IPS-11a (cell line): ENCODE measurements at regions not wholly inside any gene's neighbourhood (a gene's known extent, or its start where the extent isn't known, plus 50 kb on each side); places are given as distances from the start of the nearest gene placed in this dataset.

Experiments
- H3K4me3 ChIP-seq: one replicate; pipeline ENCODE4 v1.5.1; 2013; ENCODE audit warnings: low read depth, low read length, control low read depth

GRCh38 chr2:8626572-8626971 is 55.3 kb upstream of the ID2 start:
- H3K4me3 ChIP-seq: no peak overlapping the region

GRCh38 chr2:8627019-8627691 is 54.7 kb upstream of the ID2 start:
- H3K4me3 ChIP-seq: no peak overlapping the region

DNA sequence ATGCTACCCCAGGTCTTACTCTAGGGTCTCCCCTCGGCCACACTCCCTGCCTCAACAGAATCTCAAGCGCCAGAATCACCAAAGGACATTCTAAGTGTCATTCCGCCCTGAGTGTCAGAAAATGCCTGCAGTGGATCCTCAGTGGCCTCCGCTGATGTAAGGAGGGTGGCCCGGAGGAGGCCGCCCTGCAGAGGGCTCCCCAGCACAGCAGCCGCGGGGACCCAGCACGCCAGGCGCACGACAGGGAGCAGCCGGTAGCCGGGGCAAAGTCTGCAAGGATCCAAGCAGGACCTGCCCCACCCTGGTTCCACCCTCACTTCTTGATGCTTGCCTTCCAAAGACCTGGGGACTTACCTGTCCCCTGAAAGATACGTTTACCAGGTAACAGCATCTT is 54.2 kb upstream of the ID2 start:
- no peak overlapping the region for H3K4me3 ChIP-seq

- no peak overlapping the region for H3K4me3 ChIP-seq
Observed at GRCh38 chr2:8628179-8628865, 53.5 kb upstream of the ID2 start.

- H3K4me3 ChIP-seq: no peak overlapping the region
Observed at GRCh38 chr2:8628866-8629209, 53.0 kb upstream of the ID2 start.

DNA sequence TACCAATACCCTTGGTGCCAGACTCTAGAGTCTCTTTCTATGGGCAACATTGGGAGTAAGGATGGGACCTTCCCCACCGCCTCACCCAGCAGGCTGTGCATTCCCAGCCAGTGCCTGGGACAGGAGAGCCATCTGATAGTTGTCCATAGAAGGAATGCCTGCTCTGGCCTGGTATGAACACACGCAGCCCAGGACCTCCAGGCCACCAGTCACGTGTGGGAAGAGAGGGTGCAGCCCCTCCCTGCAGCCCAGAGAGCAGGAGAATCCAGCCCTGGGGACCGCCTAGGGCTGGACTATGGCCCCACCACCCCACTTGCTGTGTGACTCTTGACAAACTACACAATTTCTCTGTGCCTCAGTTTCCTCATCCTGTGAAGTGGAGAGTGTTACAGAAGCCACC is 52.5 kb upstream of the ID2 start:
- H3K4me3 ChIP-seq: no peak overlapping the region

GRCh38 chr2:8630676-8631464 is 51.0 kb upstream of the ID2 start:
- no peak overlapping the region for H3K4me3 ChIP-seq

- H3K4me3 ChIP-seq: no peak overlapping the region
Observed at GRCh38 chr2:8631465-8632005, 50.3 kb upstream of the ID2 start.
